ENCODE measurements at regions not wholly inside any gene's neighbourhood (a gene's known extent, or its start where the extent isn't known, plus 50 kb on each side); places are given as distances from the start of the nearest gene placed in this dataset.

DNA sequence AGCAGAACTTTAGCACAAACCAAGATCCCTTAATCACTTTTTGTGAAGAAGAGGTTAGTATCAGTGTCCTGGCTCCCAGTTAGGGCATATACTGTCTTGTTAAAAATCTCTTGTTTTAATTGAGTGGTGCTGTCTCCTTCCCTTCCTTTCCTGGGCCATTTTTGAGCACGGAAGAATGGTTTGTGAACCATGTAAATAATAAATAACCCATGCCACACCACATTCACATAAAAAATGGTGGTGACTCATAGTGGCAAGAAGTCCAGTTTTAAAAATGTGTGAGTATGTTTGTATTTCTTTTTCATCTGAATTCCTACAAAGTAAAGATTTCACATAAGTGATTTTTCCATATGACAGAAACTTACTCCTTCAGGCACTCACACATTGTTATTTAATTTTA, 59.1 kb upstream of the SPRED1 start:
- no peak for DNase-seq
- H3K9me3 ChIP-seq = no peaks in the 10 kb centered on the region
- POLR2A ChIA-PET = no interaction called here
- TF ChIP-seq, protein P1, sequence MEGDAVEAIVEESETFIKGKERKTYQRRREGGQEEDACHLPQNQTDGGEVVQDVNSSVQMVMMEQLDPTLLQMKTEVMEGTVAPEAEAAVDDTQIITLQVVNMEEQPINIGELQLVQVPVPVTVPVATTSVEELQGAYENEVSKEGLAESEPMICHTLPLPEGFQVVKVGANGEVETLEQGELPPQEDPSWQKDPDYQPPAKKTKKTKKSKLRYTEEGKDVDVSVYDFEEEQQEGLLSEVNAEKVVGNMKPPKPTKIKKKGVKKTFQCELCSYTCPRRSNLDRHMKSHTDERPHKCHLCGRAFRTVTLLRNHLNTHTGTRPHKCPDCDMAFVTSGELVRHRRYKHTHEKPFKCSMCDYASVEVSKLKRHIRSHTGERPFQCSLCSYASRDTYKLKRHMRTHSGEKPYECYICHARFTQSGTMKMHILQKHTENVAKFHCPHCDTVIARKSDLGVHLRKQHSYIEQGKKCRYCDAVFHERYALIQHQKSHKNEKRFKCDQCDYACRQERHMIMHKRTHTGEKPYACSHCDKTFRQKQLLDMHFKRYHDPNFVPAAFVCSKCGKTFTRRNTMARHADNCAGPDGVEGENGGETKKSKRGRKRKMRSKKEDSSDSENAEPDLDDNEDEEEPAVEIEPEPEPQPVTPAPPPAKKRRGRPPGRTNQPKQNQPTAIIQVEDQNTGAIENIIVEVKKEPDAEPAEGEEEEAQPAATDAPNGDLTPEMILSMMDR (IDR thresholded peaks at IDR 0.05; ENCODE audit: insufficient read depth in 1 of 2, low read depth in 1 of 2, low read length in 1 of 2, severe bottlenecking in 1 of 2, unreplicated experiment in 1 of 2) = no peak
- Mint-ChIP-seq H3K4me1 (ENCODE audit: low read depth, unreplicated experiment) (peaks cover 12% of the 10 kb centered on the region), H3K9me3 (ENCODE audit: unreplicated experiment) (no peaks in the 10 kb centered on the region), H3K27ac (ENCODE audit: unreplicated experiment) (no peak overlapping the region), H3K4me3 (ENCODE audit: unreplicated experiment) (no peak overlapping the region), H3K27me3 (ENCODE audit: insufficient read depth, unreplicated experiment) (no peaks in the 10 kb centered on the region), H3K36me3 (ENCODE audit: insufficient read depth, unreplicated experiment) (no peaks in the 10 kb centered on the region)
- H3K27me3 ChIP-seq (replicated peaks; ENCODE audit: control insufficient read depth, insufficient read depth, low read length) = no peaks in the 10 kb centered on the region
- H3K4me3 ChIP-seq (ENCODE audit: low read depth, low read length) = no peak overlapping the region
- H3K36me3 ChIP-seq (ENCODE audit: control insufficient read depth, insufficient read depth, low read length) = no peaks in the 10 kb centered on the region; the same call in 1 of the 2 replicates
- intact Hi-C loops (cut with micrococcal nuclease; ENCODE audit: unreplicated experiment) = no loop called here
- BruUV-seq (replicated peaks) = no TSS peak
- H3K4me1 ChIP-seq = no peaks in the 10 kb centered on the region
- CTCF ChIA-PET = no interaction called here

DNA sequence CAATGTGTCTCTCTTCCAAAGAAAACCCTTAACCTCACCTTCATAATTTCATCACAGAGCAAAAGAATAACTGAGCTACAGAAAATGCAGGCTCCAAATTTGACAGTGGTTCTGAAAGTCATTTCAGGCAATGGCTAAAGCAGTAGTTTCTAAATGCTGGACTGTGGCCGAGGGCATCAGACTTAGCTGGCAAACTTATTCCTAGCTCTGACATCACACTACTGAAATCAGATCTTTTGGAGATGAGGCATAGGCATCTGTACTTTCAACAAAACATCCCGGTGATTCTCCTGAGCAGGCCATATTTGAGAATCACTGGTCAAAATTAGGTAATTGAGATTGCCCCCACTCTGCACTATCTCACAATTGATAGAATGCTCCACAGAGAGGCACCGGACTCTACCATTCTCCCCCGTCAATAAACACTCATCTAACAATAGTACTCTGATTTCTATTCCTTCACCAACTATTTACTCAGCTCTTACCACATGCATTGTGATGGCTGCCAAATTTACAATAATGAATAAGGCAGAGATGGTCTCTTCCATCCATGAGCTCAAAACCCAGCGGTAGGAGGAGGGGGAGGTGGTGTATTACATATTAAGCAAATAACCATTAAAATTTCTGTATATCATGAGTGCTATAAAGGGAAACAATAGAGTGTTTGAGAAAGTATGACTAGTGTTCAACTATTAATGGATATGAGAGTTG, 57.3 kb upstream of the SPRED1 start:
- intact Hi-C loops (cut with micrococcal nuclease; ENCODE audit: unreplicated experiment) = no loop called here
- no peaks in the 10 kb centered on the region for H3K4me1 ChIP-seq
- H3K27me3 ChIP-seq (replicated peaks; ENCODE audit: control insufficient read depth, insufficient read depth, low read length) = no peaks in the 10 kb centered on the region
- DNase-seq = no peak
- no peaks in the 10 kb centered on the region for H3K9me3 ChIP-seq
- CTCF ChIA-PET = no interaction called here
- H3K9me3 Mint-ChIP-seq (ENCODE audit: unreplicated experiment) = no peaks in the 10 kb centered on the region
- BruUV-seq (replicated peaks) = no TSS peak
- H3K27me3 Mint-ChIP-seq (ENCODE audit: insufficient read depth, unreplicated experiment) = no peaks in the 10 kb centered on the region
- H3K36me3 Mint-ChIP-seq (ENCODE audit: insufficient read depth, unreplicated experiment) = no peaks in the 10 kb centered on the region
- TF ChIP-seq, protein P1 (IDR thresholded peaks at IDR 0.05; ENCODE audit: insufficient read depth in 1 of 2, low read depth in 1 of 2, low read length in 1 of 2, severe bottlenecking in 1 of 2, unreplicated experiment in 1 of 2) = no peak
- no peak overlapping the region for H3K4me3 ChIP-seq (ENCODE audit: low read depth, low read length)
- POLR2A ChIA-PET = no interaction called here
- H3K4me1 Mint-ChIP-seq (ENCODE audit: low read depth, unreplicated experiment) = peaks cover 6% of the 10 kb centered on the region
- no peak overlapping the region for H3K27ac Mint-ChIP-seq (ENCODE audit: unreplicated experiment)
- no peak overlapping the region for H3K4me3 Mint-ChIP-seq (ENCODE audit: unreplicated experiment)
- H3K36me3 ChIP-seq (ENCODE audit: control insufficient read depth, insufficient read depth, low read length) = no peaks in the 10 kb centered on the region

DNA sequence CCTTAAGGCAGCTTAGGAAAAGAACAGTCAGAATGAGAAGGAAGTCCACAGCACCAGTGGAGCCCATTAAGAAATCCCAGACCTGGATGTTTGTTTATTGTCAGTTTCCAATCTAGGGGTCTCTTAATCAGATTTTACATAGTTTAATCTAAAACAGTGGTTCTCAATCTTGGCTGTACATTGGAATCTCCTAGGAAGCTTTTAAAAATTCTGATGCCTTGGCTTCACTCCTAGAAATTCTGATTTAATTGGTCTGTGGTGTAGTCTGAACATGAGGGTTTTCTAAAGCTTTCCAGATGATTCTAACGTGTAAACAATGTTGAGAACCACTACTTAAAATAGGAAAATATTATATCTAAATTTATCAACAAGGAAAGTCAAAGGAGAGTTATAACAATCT, 56.6 kb upstream of the SPRED1 start:
- POLR2A ChIA-PET = interaction anchor here (0.5 kb wide), 1 partner anchor 151 kb away, joined by 3 read pairs; no protein-coding TSS in a partner anchor
- TF ChIP-seq, protein P1 (IDR thresholded peaks at IDR 0.05; ENCODE audit: insufficient read depth in 1 of 2, low read depth in 1 of 2, low read length in 1 of 2, severe bottlenecking in 1 of 2, unreplicated experiment in 1 of 2) = no peak
- intact Hi-C loops (cut with micrococcal nuclease; ENCODE audit: unreplicated experiment) = no loop called here
- H3K4me1 Mint-ChIP-seq (ENCODE audit: low read depth, unreplicated experiment) = no peaks in the 10 kb centered on the region
- H3K36me3 Mint-ChIP-seq (ENCODE audit: insufficient read depth, unreplicated experiment) = no peaks in the 10 kb centered on the region
- Histone ChIP-seq H3K9me3 (no peaks in the 10 kb centered on the region), H3K4me3 (ENCODE audit: low read depth, low read length) (no peak overlapping the region), H3K36me3 (ENCODE audit: control insufficient read depth, insufficient read depth, low read length) (no peaks in the 10 kb centered on the region), H3K4me1 (no peaks in the 10 kb centered on the region), H3K27me3 (replicated peaks; ENCODE audit: control insufficient read depth, insufficient read depth, low read length) (no peaks in the 10 kb centered on the region)
- no peaks in the 10 kb centered on the region for H3K9me3 Mint-ChIP-seq (ENCODE audit: unreplicated experiment)
- BruUV-seq (replicated peaks) = no TSS peak
- H3K27me3 Mint-ChIP-seq (ENCODE audit: insufficient read depth, unreplicated experiment) = no peaks in the 10 kb centered on the region
- DNase-seq = no peak
- H3K4me3 Mint-ChIP-seq (ENCODE audit: unreplicated experiment) = no peak overlapping the region
- H3K27ac Mint-ChIP-seq (ENCODE audit: unreplicated experiment) = no peak overlapping the region
- CTCF ChIA-PET = no interaction called here

All from Caco-2 (cell line).